Stimulated activated naive CD8-positive, alpha-beta T cell treated with anti-CD3 and anti-CD28 coated beads, Interleukin-15, Interleukin-2, amounts not matched to agents 100 ng/mL and 50 ng/mL, for 24 hours (primary cell): ENCODE measurements at regions not wholly inside any gene's neighbourhood (a gene's known extent, or its start where the extent isn't known, plus 50 kb on each side); places are given as distances from the start of the nearest gene placed in this dataset.
"Not testable (repeated sequence)": the region's sequence is repeated elsewhere in the genome, so short reads cannot be mapped to it uniquely, and the experiment has no call there.

ENCODE experiments used
- H3K27ac Mint-ChIP-seq: one replicate; pipeline ENCODE4 v1.8.0; 2021; ENCODE audit warnings: mild to moderate bottlenecking, mixed read lengths
- H3K27me3 Mint-ChIP-seq: one replicate; pipeline ENCODE4 v1.8.0; 2021; ENCODE audit warnings: mixed read lengths
- H3K36me3 Mint-ChIP-seq: one replicate; pipeline ENCODE4 v1.8.0; 2021; ENCODE audit warnings: low read depth, mixed read lengths
- H3K4me1 Mint-ChIP-seq: one replicate; pipeline ENCODE4 v1.8.0; 2021; ENCODE audit warnings: low read depth, mixed read lengths
- H3K4me3 Mint-ChIP-seq: one replicate; pipeline ENCODE4 v1.8.0; 2021; ENCODE audit warnings: mild to moderate bottlenecking, mixed read lengths
- H3K9me3 Mint-ChIP-seq: one replicate; pipeline ENCODE4 v1.8.0; 2021; ENCODE audit warnings: mixed read lengths

- Mint-ChIP-seq H3K27ac (no peak overlapping the region), H3K27me3 (no peaks in the 10 kb centered on the region), H3K9me3 (peaks cover 7% of the 10 kb centered on the region), H3K36me3 (no peaks in the 10 kb centered on the region), H3K4me3 (no peak overlapping the region), H3K4me1 (no peaks in the 10 kb centered on the region)
Observed at GRCh38 chr14:43579671-43580070, 927.4 kb downstream of the FSCB start.

- H3K9me3 Mint-ChIP-seq, result no peaks in the 10 kb centered on the region
- no peaks in the 10 kb centered on the region for H3K4me1 Mint-ChIP-seq
- no peak overlapping the region for H3K27ac Mint-ChIP-seq
- H3K4me3 Mint-ChIP-seq, result no peak overlapping the region
- no peaks in the 10 kb centered on the region for H3K36me3 Mint-ChIP-seq
- H3K27me3 Mint-ChIP-seq, result no peaks in the 10 kb centered on the region
Observed at GRCh38 chr14:43568022-43568421, 939.1 kb downstream of the FSCB start.

GRCh38 chr14:43548368-43548767 is 958.7 kb downstream of the FSCB start:
- no peak overlapping the region for H3K4me3 Mint-ChIP-seq
- H3K9me3 Mint-ChIP-seq, result peaks cover 4% of the 10 kb centered on the region
- H3K27ac Mint-ChIP-seq, result no peak overlapping the region
- H3K4me1 Mint-ChIP-seq, result no peaks in the 10 kb centered on the region
- no peaks in the 10 kb centered on the region for H3K36me3 Mint-ChIP-seq
- H3K27me3 Mint-ChIP-seq, result no peaks in the 10 kb centered on the region

GRCh38 chr14:43547596-43547995 is 959.5 kb downstream of the FSCB start:
- H3K4me3 Mint-ChIP-seq, H3K36me3 Mint-ChIP-seq, H3K9me3 Mint-ChIP-seq, H3K4me1 Mint-ChIP-seq, H3K27ac Mint-ChIP-seq, H3K27me3 Mint-ChIP-seq: not testable (repeated sequence)

GRCh38 chr14:43541356-43541755 is 965.7 kb downstream of the FSCB start:
- Mint-ChIP-seq H3K36me3 (no peaks in the 10 kb centered on the region), H3K27me3 (no peaks in the 10 kb centered on the region), H3K9me3 (peaks cover 4% of the 10 kb centered on the region), H3K27ac (no peak overlapping the region), H3K4me3 (no peak overlapping the region), H3K4me1 (no peaks in the 10 kb centered on the region)

GRCh38 chr14:43540948-43541347 is 966.1 kb downstream of the FSCB start:
- peaks cover 4% of the 10 kb centered on the region for H3K9me3 Mint-ChIP-seq
- no peaks in the 10 kb centered on the region for H3K4me1 Mint-ChIP-seq
- H3K27ac Mint-ChIP-seq, result no peak overlapping the region
- H3K36me3 Mint-ChIP-seq, result no peaks in the 10 kb centered on the region
- no peak overlapping the region for H3K4me3 Mint-ChIP-seq
- no peaks in the 10 kb centered on the region for H3K27me3 Mint-ChIP-seq

- H3K27ac Mint-ChIP-seq, result no peak overlapping the region
- no peak overlapping the region for H3K4me3 Mint-ChIP-seq
Observed at GRCh38 chr14:43539210-43539609, 967.9 kb downstream of the FSCB start.

GRCh38 chr14:43535231-43535838 is 971.7 kb downstream of the FSCB start:
- no peak overlapping the region for H3K4me3 Mint-ChIP-seq
- peaks cover 5% of the 10 kb centered on the region for H3K36me3 Mint-ChIP-seq
- H3K27ac Mint-ChIP-seq, result no peak overlapping the region
- H3K27me3 Mint-ChIP-seq, result no peaks in the 10 kb centered on the region
- H3K9me3 Mint-ChIP-seq, result peaks cover 16% of the 10 kb centered on the region
- no peaks in the 10 kb centered on the region for H3K4me1 Mint-ChIP-seq

More at GRCh38 chr14:43539210-43539609, 967.9 kb downstream of the FSCB start:
- Mint-ChIP-seq H3K4me1 (no peaks in the 10 kb centered on the region), H3K36me3 (peaks cover 5% of the 10 kb centered on the region), H3K9me3 (peaks cover 11% of the 10 kb centered on the region), H3K27me3 (no peaks in the 10 kb centered on the region)

- no peaks in the 10 kb centered on the region for H3K4me1 Mint-ChIP-seq
Observed at GRCh38 chr14:43532825-43533416, 974.2 kb downstream of the FSCB start.

GRCh38 chr14:43528321-43528720 is 978.8 kb downstream of the FSCB start:
- Mint-ChIP-seq H3K9me3 (no peaks in the 10 kb centered on the region), H3K4me3 (no peak overlapping the region), H3K36me3 (no peaks in the 10 kb centered on the region), H3K27ac (no peak overlapping the region), H3K27me3 (no peaks in the 10 kb centered on the region), H3K4me1 (no peaks in the 10 kb centered on the region)

More at GRCh38 chr14:43532825-43533416, 974.2 kb downstream of the FSCB start:
- Mint-ChIP-seq H3K36me3 (peaks cover 5% of the 10 kb centered on the region), H3K27me3 (no peaks in the 10 kb centered on the region), H3K4me3 (no peak overlapping the region), H3K9me3 (peaks cover 16% of the 10 kb centered on the region), H3K27ac (no peak overlapping the region)

GRCh38 chr14:43525658-43526057 is 981.4 kb downstream of the FSCB start:
- Mint-ChIP-seq H3K27ac (no peak overlapping the region), H3K4me3 (no peak overlapping the region), H3K4me1 (no peaks in the 10 kb centered on the region), H3K9me3 (peaks cover 5% of the 10 kb centered on the region), H3K27me3 (no peaks in the 10 kb centered on the region), H3K36me3 (no peaks in the 10 kb centered on the region)

GRCh38 chr14:43522901-43523300 is 984.2 kb downstream of the FSCB start:
- H3K27me3 Mint-ChIP-seq, result no peaks in the 10 kb centered on the region
- no peak overlapping the region for H3K4me3 Mint-ChIP-seq
- H3K9me3 Mint-ChIP-seq, result peaks cover 5% of the 10 kb centered on the region
- no peak overlapping the region for H3K27ac Mint-ChIP-seq
- no peaks in the 10 kb centered on the region for H3K4me1 Mint-ChIP-seq
- H3K36me3 Mint-ChIP-seq, result no peaks in the 10 kb centered on the region

- Mint-ChIP-seq H3K27ac (no peak overlapping the region), H3K4me3 (no peak overlapping the region), H3K4me1 (no peaks in the 10 kb centered on the region), H3K27me3 (no peaks in the 10 kb centered on the region), H3K9me3 (peaks cover 5% of the 10 kb centered on the region), H3K36me3 (no peaks in the 10 kb centered on the region)
Observed at GRCh38 chr14:43522191-43522590, 984.9 kb downstream of the FSCB start.

- no peak overlapping the region for H3K4me3 Mint-ChIP-seq
- H3K27me3 Mint-ChIP-seq, result no peaks in the 10 kb centered on the region
- no peak overlapping the region for H3K27ac Mint-ChIP-seq
- no peaks in the 10 kb centered on the region for H3K9me3 Mint-ChIP-seq
- no peaks in the 10 kb centered on the region for H3K4me1 Mint-ChIP-seq
- no peaks in the 10 kb centered on the region for H3K36me3 Mint-ChIP-seq
Observed at GRCh38 chr14:43503508-43503907, 1003.6 kb downstream of the FSCB start.

- H3K4me1 Mint-ChIP-seq, H3K27ac Mint-ChIP-seq: not testable (repeated sequence)
Observed at GRCh38 chr14:43492359-43492758, 1014.7 kb downstream of the FSCB start.

GRCh38 chr14:43483415-43483814 is 1023.7 kb downstream of the FSCB start:
- no peak overlapping the region for H3K4me3 Mint-ChIP-seq
- H3K9me3 Mint-ChIP-seq, result no peaks in the 10 kb centered on the region
- H3K36me3 Mint-ChIP-seq, result no peaks in the 10 kb centered on the region
- H3K4me1 Mint-ChIP-seq, result no peaks in the 10 kb centered on the region
- H3K27ac Mint-ChIP-seq, result no peak overlapping the region
- no peaks in the 10 kb centered on the region for H3K27me3 Mint-ChIP-seq

More at GRCh38 chr14:43492359-43492758, 1014.7 kb downstream of the FSCB start:
- H3K9me3 Mint-ChIP-seq, H3K36me3 Mint-ChIP-seq, H3K4me3 Mint-ChIP-seq, H3K27me3 Mint-ChIP-seq: not testable (repeated sequence)
